HepG2 (cell line): ENCODE measurements at regions not wholly inside any gene's neighbourhood (a gene's known extent, or its start where the extent isn't known, plus 50 kb on each side); places are given as distances from the start of the nearest gene placed in this dataset.

Experiments
- ATAC-seq: fragments of 200-7000 bp; cut with Tn5 transposase; 3 replicates; pipeline ENCODE4 v1.9.1; 2020; ENCODE audit warnings: mild to moderate bottlenecking, moderate library complexity
- BruUV-seq: library from RNA; stranded (reverse); fragments of 400-500 nt; replicated peaks from 2 replicates; lab custom pipeline; 2021; lab: Mats Ljungman, UMichigan
- CTCF ChIA-PET: fragments of 300-600 bp; formaldehyde crosslinking; extraction: SDS; loops from one replicate; lab custom pipeline; 2021; ENCODE audit warnings: low total read pairs, inconsistent platforms, low intra/inter-chr PET ratio; lab: Yijun Ruan, JAX
- POLR2A ChIA-PET: fragments of 350-600 bp; sonication (Branson Sonifier 250); formaldehyde crosslinking; loops from one replicate; lab custom pipeline; 2020; ENCODE audit warnings: antibody characterized with exemption, inconsistent platforms; lab: Yijun Ruan, JAX
- DNase-seq: peaks from one replicate; pipeline ENCODE4 v3.0.0-alpha.2; 2015; ENCODE audit warnings: low spot score
- FAIRE-seq: peaks from 3 replicates; lab custom pipeline; 2011; peaks lifted over from hg19 to GRCh38; lab: Jason Lieb, UNC
- H2AFZ ChIP-seq: one replicate; pipeline ENCODE4 v1.6.1; 2011; ENCODE audit warnings: low read length, inconsistent platforms
- H3K27ac ChIP-seq: fragments of 300-600 bp; 3 replicates; pipeline ENCODE4 v1.8.0; 2011; ENCODE audit warnings: mixed run types, mild to moderate bottlenecking, mixed read lengths, low read length, inconsistent platforms; ENCODE audit not compliant: insufficient read depth; ENCODE audit errors: extremely low read length
- H3K27me3 ChIP-seq, 2 experiments: fragments of 200-600 bp in 1 of 2; 2 replicates in 1 of 2; 3 replicates in 1 of 2; pipeline versions ENCODE4 v1.6.0 to v1.8.0; 2011; ENCODE audit warnings: low read length in 2 of 2, mild to moderate bottlenecking in 2 of 2, moderate library complexity in 2 of 2, inconsistent platforms in 1 of 2; ENCODE audit not compliant: insufficient read depth in 2 of 2, control insufficient read depth in 1 of 2
- H3K36me3 ChIP-seq, 2 experiments: fragments of 200-600 bp in 1 of 2; replicated peaks in 1 of 2; 2 replicates in 1 of 2; 3 replicates in 1 of 2; pipeline versions ENCODE4 v1.5.1 to v1.8.0; 2011; ENCODE audit warnings: low read length in 2 of 2, inconsistent platforms in 1 of 2; ENCODE audit not compliant: insufficient read depth in 2 of 2, control insufficient read depth in 1 of 2
- H3K4me1 ChIP-seq: 2 replicates; pipeline ENCODE4 v1.5.1; 2012; ENCODE audit warnings: low read length, inconsistent platforms; ENCODE audit not compliant: insufficient read depth
- H3K4me2 ChIP-seq: 2 replicates; pipeline ENCODE4 v1.6.0; 2011; ENCODE audit warnings: low read depth, low read length, inconsistent platforms
- H3K4me3 ChIP-seq, 3 experiments: fragments of 200-600 bp in 1 of 3; sonication (generic), shearing (Covaris generic) in 1 of 3; replicated peaks in 1 of 3; 2 replicates each; pipeline ENCODE4 v1.5.1; 2011 to 2016; ENCODE audit warnings: low read length in 3 of 3, inconsistent platforms in 2 of 3, low read depth in 2 of 3, mild to moderate bottlenecking in 2 of 3, control low read depth in 1 of 3, mixed read lengths in 1 of 3; ENCODE audit not compliant: insufficient read depth in 1 of 3
- H3K79me2 ChIP-seq: one replicate; pipeline ENCODE4 v1.6.1; 2011; ENCODE audit warnings: low read length, inconsistent platforms; ENCODE audit not compliant: insufficient read depth
- H3K9ac ChIP-seq: 2 replicates; pipeline ENCODE4 v1.6.0; 2011; ENCODE audit warnings: mild to moderate bottlenecking, low read depth, low read length, inconsistent platforms; ENCODE audit not compliant: insufficient read depth
- H3K9me3 ChIP-seq: 2 replicates; pipeline ENCODE4 v1.5.1; 2012; ENCODE audit warnings: mild to moderate bottlenecking, low read length
- H4K20me1 ChIP-seq: 2 replicates; pipeline ENCODE4 v1.6.0; 2011; ENCODE audit warnings: inconsistent platforms, mild to moderate bottlenecking, low read length, moderate library complexity; ENCODE audit not compliant: insufficient read depth
- CEBPG ChIP-seq: IDR thresholded peaks from 2 replicates; pipeline ENCODE4 v1.6.1; 2016
- CENPX ChIP-seq: sonication (generic); formaldehyde crosslinking; IDR thresholded peaks from 2 replicates; pipeline ENCODE4 v1.9.0; 2021; ENCODE audit warnings: mild to moderate bottlenecking, missing genetic modification reagents, moderate library complexity
- HIVEP1 ChIP-seq: sonication (generic); formaldehyde crosslinking; IDR thresholded peaks from 2 replicates; pipeline ENCODE4 v1.4.0; 2020; ENCODE audit warnings: mild to moderate bottlenecking, missing genetic modification reagents
- HNRNPLL ChIP-seq: fragments of 200-400 bp; formaldehyde crosslinking; IDR thresholded peaks from 2 replicates; pipeline ENCODE4 v1.6.1; 2017; ENCODE audit warnings: mild to moderate bottlenecking, low read depth, low read length; ENCODE audit not compliant: poor library complexity, severe bottlenecking
- HOXD1 ChIP-seq: sonication (generic); formaldehyde crosslinking; IDR thresholded peaks from 2 replicates; pipeline ENCODE4 v1.5.0; 2020; ENCODE audit warnings: missing genetic modification reagents
- NFE2L2 ChIP-seq: fragments of 150-350 bp; IDR thresholded peaks from 2 replicates; pipeline ENCODE4 v1.6.1; 2014; ENCODE audit warnings: low read length
- RARG ChIP-seq: sonication (generic); formaldehyde crosslinking; IDR thresholded peaks from 2 replicates; pipeline ENCODE4 v1.4.0; 2020; ENCODE audit warnings: low read depth, mild to moderate bottlenecking, missing genetic modification reagents
- THAP11 ChIP-seq: IDR thresholded peaks from 2 replicates; pipeline ENCODE4 v1.6.1; 2016; ENCODE audit warnings: missing biosample characterization, missing genetic modification reagents
- ZFP36 ChIP-seq: fragments of 150-350 bp; IDR thresholded peaks from 2 replicates; pipeline ENCODE4 v1.6.1; 2018; ENCODE audit warnings: borderline replicate concordance, low read length, low read depth; ENCODE audit not compliant: partially characterized antibody
- ZMAT5 ChIP-seq: sonication (generic); formaldehyde crosslinking; IDR thresholded peaks from 2 replicates; pipeline ENCODE4 v1.5.0; 2020; ENCODE audit warnings: mild to moderate bottlenecking, low read depth, missing genetic modification reagents, borderline replicate concordance
- ZNF678 ChIP-seq: sonication (generic); formaldehyde crosslinking; IDR thresholded peaks from 2 replicates; pipeline ENCODE4 v1.4.0; 2020; ENCODE audit warnings: mild to moderate bottlenecking, missing genetic modification reagents
- ZNF777 ChIP-seq: sonication (generic); formaldehyde crosslinking; IDR thresholded peaks from 2 replicates; pipeline ENCODE4 v1.4.0; 2020; ENCODE audit warnings: missing genetic modification reagents
- in situ Hi-C: cut with HindIII; loops from 2 replicates; pipeline ENCODE4 v1.10.0; 2017; ENCODE audit warnings: low pct_unique_long_range_greater_than_20kb; ENCODE audit not compliant: extremely low pct_ligation_motif_present
- intact Hi-C: fragments of 100-400 bp; cut with micrococcal nuclease; formaldehyde crosslinking; loops from one replicate; pipeline ENCODE4 v1.10.0; 2022; ENCODE audit not compliant: unreplicated experiment
- TF ChIP-seq, protein P1 (sequence below): sonication (generic); formaldehyde crosslinking; IDR thresholded peaks from 2 replicates; pipeline ENCODE4 v1.5.0; 2020; ENCODE audit warnings: missing genetic modification reagents
- TF ChIP-seq, protein P2 (sequence below): fragments of 450-650 bp; IDR thresholded peaks from 2 replicates; pipeline ENCODE4 v1.6.1; 2017; ENCODE audit warnings: mild to moderate bottlenecking

DNA sequence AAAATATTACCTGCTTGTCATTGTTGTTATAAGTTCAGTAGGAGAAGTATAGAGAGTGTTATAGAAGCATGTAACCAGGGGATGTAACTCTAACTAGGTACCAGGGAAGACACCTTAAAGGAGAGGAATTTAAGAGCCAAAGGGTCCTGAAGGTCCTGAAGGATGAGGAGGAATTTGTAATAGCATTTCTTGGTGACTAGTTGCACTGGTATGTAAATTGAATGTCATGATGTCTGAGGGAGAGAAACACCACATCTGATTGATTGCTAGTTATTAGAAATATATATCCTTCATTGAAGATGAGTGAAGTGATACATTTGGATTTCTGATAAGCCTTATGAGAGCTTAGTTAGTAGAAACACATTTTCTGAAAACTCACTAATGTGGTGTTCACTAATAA, 643.8 kb downstream of the RFPL4B start:
- ATAC-seq (no peak), FAIRE-seq (no peak), DNase-seq (no peak)
- in situ Hi-C loops (no loop called here), intact Hi-C loops (no loop called here)
- H3K9me3 ChIP-seq, result no peaks in the 10 kb centered on the region
- H4K20me1 ChIP-seq, result no peaks in the 10 kb centered on the region
- no peaks in the 10 kb centered on the region for H3K27me3 ChIP-seq
- no peaks in the 10 kb centered on the region for H3K79me2 ChIP-seq
- ChIA-PET CTCF (no interaction called here), POLR2A (no interaction called here)
- no peak overlapping the region for H3K27ac ChIP-seq
- H2AFZ ChIP-seq, result no peak overlapping the region
- no peak overlapping the region for H3K4me3 ChIP-seq
- no peak overlapping the region for H3K9ac ChIP-seq
- no TSS peak for BruUV-seq
- no peak overlapping the region for H3K4me2 ChIP-seq
- no peaks in the 10 kb centered on the region for H3K4me1 ChIP-seq
- TF ChIP-seq HOXD1 (CRISPR knock-in tag) (no peak), CENPX (CRISPR knock-in tag) (no peak), ZMAT5 (no peak), HNRNPLL (no peak), RARG (no peak), HIVEP1 (CRISPR knock-in tag) (no peak), ZFP36 (no peak), ZNF678 (CRISPR knock-in tag) (no peak), THAP11 (no peak), ZNF777 (CRISPR knock-in tag) (no peak), CEBPG (CRISPR knock-in tag) (no peak), NFE2L2 (no peak)
- TF ChIP-seq, protein P1, sequence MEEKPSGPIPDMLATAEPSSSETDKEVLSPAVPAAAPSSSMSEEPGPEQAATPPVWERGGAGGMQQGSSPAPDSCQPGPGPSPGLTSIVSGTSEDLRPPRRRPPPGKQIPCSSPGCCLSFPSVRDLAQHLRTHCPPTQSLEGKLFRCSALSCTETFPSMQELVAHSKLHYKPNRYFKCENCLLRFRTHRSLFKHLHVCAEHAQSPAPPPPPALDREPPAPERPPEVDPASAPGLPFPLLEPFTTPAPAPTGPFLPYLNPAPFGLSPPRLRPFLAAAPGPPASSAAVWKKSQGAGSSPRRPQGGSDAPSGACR (CRISPR knock-in tag), result no peak
- TF ChIP-seq, protein P2, sequence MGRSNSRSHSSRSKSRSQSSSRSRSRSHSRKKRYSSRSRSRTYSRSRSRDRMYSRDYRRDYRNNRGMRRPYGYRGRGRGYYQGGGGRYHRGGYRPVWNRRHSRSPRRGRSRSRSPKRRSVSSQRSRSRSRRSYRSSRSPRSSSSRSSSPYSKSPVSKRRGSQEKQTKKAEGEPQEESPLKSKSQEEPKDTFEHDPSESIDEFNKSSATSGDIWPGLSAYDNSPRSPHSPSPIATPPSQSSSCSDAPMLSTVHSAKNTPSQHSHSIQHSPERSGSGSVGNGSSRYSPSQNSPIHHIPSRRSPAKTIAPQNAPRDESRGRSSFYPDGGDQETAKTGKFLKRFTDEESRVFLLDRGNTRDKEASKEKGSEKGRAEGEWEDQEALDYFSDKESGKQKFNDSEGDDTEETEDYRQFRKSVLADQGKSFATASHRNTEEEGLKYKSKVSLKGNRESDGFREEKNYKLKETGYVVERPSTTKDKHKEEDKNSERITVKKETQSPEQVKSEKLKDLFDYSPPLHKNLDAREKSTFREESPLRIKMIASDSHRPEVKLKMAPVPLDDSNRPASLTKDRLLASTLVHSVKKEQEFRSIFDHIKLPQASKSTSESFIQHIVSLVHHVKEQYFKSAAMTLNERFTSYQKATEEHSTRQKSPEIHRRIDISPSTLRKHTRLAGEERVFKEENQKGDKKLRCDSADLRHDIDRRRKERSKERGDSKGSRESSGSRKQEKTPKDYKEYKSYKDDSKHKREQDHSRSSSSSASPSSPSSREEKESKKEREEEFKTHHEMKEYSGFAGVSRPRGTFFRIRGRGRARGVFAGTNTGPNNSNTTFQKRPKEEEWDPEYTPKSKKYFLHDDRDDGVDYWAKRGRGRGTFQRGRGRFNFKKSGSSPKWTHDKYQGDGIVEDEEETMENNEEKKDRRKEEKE, result no peak
- H3K36me3 ChIP-seq, result no peaks in the 10 kb centered on the region
